Activated T-cell treated with anti-CD3 and anti-CD28 coated beads, Interleukin-2, amount 50 U/mL, for 72 hours (primary cell): ENCODE measurements at regions not wholly inside any gene's neighbourhood (a gene's known extent, or its start where the extent isn't known, plus 50 kb on each side); places are given as distances from the start of the nearest gene placed in this dataset.
"Not testable (repeated sequence)": the region's sequence is repeated elsewhere in the genome, so short reads cannot be mapped to it uniquely, and the experiment has no call there.

Experiments used
- ATAC-seq, 2 donors: fragments of 150-1000 bp; cut with Tn5 transposase; replicated peaks in 1 of 2; 2 replicates each; pipeline ENCODE4 v1.10.0; 2021; ENCODE audit warnings: moderate library complexity in 2 of 2, mild to moderate bottlenecking in 1 of 2
- DNase-seq, 2 donors: peaks; one replicate each; pipeline ENCODE4 v3.0.0; 2021 to 2022; ENCODE audit warnings: mixed read lengths in 1 of 2
- H3K27ac Mint-ChIP-seq: one replicate; pipeline ENCODE4 v1.8.0; 2022; ENCODE audit warnings: mild to moderate bottlenecking, moderate library complexity, mixed read lengths
- H3K27me3 Mint-ChIP-seq: one replicate; pipeline ENCODE4 v1.8.0; 2022; ENCODE audit warnings: low read depth, mixed read lengths
- H3K36me3 Mint-ChIP-seq, 2 donors: one replicate each; pipeline ENCODE4 v1.8.0; 2022; ENCODE audit warnings: mixed read lengths in 2 of 2, mild to moderate bottlenecking in 1 of 2; ENCODE audit not compliant: insufficient read depth in 2 of 2
- H3K4me1 Mint-ChIP-seq: one replicate; pipeline ENCODE4 v1.8.0; 2022; ENCODE audit warnings: low read depth, mixed read lengths
- H3K4me3 Mint-ChIP-seq, 2 donors: one replicate each; pipeline ENCODE4 v1.8.0; 2022; ENCODE audit warnings: mild to moderate bottlenecking in 2 of 2, mixed read lengths in 2 of 2, moderate library complexity in 2 of 2
- H3K9me3 Mint-ChIP-seq, 2 donors: one replicate each; pipeline ENCODE4 v1.8.0; 2022; ENCODE audit warnings: mixed read lengths in 2 of 2

DNA sequence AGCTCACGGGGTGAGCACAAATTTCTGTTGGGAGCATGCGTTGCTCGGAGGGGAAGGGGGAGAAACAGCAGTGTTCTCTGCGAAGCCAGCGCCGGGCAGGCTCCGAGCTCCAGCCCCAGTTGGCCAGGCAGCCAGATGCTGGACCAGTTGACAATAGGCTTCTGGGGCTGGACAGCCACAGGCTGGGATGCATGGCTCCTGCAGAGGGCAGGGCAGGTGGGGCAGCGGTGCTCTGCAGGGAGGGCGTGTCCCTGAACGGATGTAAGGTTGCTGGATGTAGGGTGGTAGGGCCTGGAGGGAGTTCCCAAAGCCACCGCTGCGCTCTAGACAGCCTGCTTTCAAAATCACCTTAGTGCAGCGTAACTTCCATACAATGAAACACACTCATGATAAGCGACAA, 574.9 kb downstream of the GLRX3 start:
- Mint-ChIP-seq H3K4me1 (no peaks in the 10 kb centered on the region), H3K9me3 (no peaks in the 10 kb centered on the region), H3K36me3 (no peaks in the 10 kb centered on the region), H3K4me3 (no peak overlapping the region), H3K27me3 (no peaks in the 10 kb centered on the region), H3K27ac (no peak overlapping the region)
- DNase-seq (no peak), ATAC-seq (no peak)

DNA sequence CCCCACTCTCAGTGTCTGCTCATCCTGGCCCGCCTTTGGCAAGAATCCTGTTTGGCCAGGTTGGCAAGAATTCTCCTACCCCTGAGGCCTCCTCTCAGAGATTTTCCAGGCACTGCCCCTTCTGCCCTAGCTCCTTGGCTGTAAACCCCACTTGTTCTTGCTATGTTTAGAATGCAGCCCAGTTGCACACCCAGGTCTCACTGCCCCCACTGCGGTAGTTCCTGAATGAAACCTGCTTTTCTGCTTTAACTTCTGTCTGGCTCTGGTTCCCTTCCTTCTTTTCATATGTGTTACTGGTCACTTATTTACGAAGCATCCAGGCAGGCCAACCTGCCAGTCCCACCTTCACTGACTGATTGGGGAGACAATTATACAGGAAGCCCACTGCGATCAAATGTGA, 576.9 kb downstream of the GLRX3 start:
- Mint-ChIP-seq H3K4me3 (no peak overlapping the region), H3K27me3 (no peaks in the 10 kb centered on the region), H3K9me3 (peaks cover 0 to 2% of the 10 kb centered on the region in 2 donors), H3K4me1 (no peaks in the 10 kb centered on the region), H3K27ac (no peak overlapping the region), H3K36me3 (no peaks in the 10 kb centered on the region)
- no peak for DNase-seq
- ATAC-seq, result no peak

DNA sequence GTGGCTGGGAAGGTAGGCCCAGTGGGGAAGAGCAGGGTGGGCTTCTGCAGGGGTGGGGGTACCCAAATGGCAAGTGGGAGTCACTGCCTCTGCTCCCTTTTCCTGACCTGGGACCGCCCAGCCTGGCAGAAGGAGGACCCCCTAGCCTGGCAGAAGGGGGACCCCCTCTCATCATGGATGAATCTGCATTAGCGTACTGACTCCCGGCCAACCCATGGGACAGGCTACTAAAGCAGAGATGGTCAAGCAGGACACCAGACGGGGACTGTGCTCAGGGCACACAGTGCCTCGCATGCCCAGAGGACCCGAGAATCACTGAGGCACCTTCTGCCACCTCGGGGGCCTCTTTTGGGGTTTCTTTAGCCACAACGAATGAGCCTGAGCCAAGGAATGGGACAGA, 577.5 kb downstream of the GLRX3 start:
- no peak for DNase-seq
- Mint-ChIP-seq H3K27ac (no peak overlapping the region), H3K4me1 (no peaks in the 10 kb centered on the region), H3K4me3 (no peak overlapping the region), H3K27me3 (no peaks in the 10 kb centered on the region), H3K9me3 (peaks cover 0 to 4% of the 10 kb centered on the region in 2 donors), H3K36me3 (no peaks in the 10 kb centered on the region)
- no peak for ATAC-seq

DNA sequence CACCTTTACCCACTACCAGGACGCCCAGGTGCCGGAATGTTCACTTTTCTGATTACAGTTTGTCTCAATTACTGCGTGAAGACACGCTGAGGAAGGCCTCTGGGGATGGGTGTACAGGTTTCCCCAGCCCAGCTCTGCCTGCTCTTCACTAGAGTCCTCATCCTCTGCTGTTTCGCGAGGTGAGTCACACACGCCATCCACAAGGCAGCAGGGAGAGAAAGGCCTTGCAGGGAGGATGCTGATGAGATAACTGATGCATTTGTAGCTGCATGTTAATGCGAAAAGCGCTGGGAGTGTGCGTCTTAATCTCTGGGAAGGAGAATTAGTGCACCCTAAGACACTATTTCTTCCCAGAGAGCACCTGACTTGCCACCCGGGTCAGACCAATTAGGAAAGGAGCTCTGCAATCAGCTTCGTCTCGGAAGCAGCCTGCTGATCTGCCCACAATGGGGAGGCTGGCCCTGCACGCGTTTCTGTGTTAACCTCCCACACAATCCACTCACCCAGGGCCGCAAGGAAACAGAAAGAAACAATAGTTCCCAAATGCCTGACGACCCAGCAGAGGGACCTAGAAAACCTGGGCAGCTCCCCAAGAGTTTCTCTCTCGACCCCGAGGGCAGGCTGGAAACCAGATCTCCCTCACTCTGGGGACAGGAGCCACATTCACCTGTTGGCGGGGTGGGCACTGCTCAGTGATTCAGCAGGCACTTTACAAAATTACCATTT, 578.7 kb downstream of the GLRX3 start:
- H3K9me3 Mint-ChIP-seq, result peaks cover 0 to 5% of the 10 kb centered on the region in 2 donors
- H3K4me3 Mint-ChIP-seq, result no peak overlapping the region
- no peaks in the 10 kb centered on the region for H3K4me1 Mint-ChIP-seq
- H3K36me3 Mint-ChIP-seq, result no peaks in the 10 kb centered on the region
- ATAC-seq (no peak), DNase-seq (no peak)
- H3K27ac Mint-ChIP-seq, result no peak overlapping the region
- H3K27me3 Mint-ChIP-seq, result no peaks in the 10 kb centered on the region

DNA sequence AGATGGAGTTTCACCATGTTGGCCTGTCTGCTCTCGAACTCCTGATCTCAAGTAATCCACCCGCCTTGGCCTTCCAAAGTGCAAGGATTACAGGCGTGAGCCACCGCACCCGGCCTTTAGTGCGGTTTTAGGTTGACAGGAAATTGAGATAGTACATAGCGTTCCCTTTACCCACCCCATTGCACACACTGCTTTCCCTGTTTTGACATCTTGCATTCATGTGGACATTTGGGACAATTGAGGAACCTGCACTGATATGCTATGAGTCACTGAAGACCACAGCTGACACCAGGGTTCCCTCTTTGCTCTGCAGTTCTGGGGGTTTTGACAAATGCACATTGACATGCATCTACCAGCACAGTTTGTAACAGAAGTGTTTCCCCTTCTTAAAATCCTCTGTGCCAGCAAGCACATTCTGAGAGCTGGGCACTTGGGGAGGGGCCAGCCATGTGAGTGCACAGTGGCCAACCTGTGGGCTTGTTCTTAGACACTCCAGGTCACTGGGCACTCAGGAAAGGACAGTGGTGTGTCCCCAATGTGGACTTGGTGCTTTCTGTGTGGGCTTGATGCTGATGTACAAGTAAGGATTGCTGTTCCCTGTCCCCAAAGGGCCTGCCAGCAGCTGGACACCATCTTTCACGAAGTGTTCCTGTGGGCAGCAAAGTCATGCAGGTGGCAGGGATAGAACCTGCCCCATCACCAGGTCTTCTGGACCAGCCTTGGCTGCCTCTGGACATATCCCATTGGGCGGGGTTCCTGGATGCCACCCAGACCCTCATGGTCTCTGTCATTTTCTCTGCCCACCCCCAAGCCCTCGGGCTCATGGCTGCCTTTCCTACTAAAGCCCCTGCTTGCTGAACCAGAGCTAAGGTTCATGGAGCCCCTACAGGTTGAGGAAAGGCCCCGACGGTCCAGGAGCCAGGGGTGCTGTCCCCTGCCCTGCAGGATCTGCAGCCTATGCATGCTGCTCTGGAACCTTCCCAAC, 579.8 kb downstream of the GLRX3 start:
- no peaks in the 10 kb centered on the region for H3K27me3 Mint-ChIP-seq
- no peak overlapping the region for H3K4me3 Mint-ChIP-seq
- H3K9me3 Mint-ChIP-seq, result peaks cover 0 to 5% of the 10 kb centered on the region in 2 donors
- no peaks in the 10 kb centered on the region for H3K36me3 Mint-ChIP-seq
- DNase-seq (no peak), ATAC-seq (no peak)
- H3K27ac Mint-ChIP-seq, result no peak overlapping the region
- no peaks in the 10 kb centered on the region for H3K4me1 Mint-ChIP-seq

DNA sequence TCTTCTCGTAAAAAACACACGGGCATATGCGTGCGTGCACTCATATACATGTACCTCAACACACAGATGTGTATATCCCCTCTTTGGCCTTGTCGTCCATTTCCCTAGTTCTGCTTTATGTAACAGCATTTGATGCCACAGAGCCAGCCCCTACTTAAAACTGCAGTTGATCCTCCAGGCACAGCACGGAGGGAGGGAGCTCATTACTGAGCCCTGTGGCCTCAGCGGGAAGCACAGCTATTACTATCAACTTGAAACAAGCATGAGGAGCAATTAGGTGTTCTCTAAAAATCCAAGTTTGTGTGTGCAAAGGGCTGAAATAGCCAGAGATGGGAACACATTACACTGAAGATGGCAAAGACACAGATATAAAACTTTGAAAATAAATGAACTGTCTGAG, 580.9 kb downstream of the GLRX3 start:
- Mint-ChIP-seq H3K27me3 (no peaks in the 10 kb centered on the region), H3K27ac (no peak overlapping the region), H3K9me3 (peaks cover 0 to 5% of the 10 kb centered on the region in 2 donors), H3K4me3 (no peak overlapping the region), H3K36me3 (no peaks in the 10 kb centered on the region), H3K4me1 (no peaks in the 10 kb centered on the region)
- ATAC-seq (no peak), DNase-seq (no peak)

DNA sequence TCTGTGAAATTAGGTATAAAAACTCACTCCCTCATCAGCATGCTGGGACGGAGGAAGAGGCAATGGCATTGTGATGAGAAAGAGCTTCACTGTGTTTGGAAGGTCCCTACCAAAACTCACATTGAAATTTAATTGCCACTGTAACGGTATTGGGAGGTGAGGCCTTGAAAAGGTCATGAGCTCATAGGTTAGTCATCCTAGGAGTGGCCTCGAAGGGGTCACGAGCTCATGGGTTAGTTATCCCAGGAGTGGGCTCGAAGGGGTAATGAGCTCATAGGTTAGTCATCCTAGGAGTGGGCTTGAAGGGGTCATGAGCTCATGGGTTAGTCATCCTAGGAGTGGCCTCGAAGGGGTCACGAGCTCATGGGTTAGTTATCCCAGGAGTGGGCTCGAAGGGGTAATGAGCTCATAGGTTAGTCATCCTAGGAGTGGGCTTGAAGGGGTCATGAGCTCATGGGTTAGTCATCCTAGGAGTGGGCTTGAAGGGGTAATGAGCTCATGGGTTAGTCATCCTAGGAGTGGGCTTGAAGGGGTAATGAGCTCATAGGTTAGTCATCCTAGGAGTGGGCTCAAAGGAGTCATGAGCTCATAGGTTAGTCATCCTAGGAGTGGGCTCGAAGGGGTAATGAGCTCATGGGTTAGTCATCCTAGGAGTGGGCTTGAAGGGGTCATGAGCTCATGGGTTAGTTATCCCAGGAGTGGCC, 582.7 kb downstream of the GLRX3 start:
- DNase-seq, H3K4me3 Mint-ChIP-seq, H3K27me3 Mint-ChIP-seq, H3K27ac Mint-ChIP-seq, H3K9me3 Mint-ChIP-seq, H3K36me3 Mint-ChIP-seq, H3K4me1 Mint-ChIP-seq, ATAC-seq: not testable (repeated sequence)

DNA sequence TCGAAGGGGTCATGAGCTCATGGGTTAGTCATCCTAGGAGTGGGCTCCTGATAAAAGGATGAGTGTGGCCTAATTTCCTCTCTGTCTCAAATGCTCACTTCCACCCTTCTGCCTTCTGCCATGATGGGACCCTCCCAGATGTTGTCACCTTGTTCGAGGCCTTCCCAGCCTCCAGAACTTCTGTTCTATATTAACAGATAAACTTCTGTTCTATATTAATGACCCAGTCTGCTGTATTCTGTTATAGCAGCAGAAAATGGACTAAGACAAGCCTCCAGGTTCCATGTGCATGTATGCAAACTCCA, 583.2 kb downstream of the GLRX3 start:
- DNase-seq (no peak), ATAC-seq (no peak)
- H3K4me3 Mint-ChIP-seq, result no peak overlapping the region
- no peaks in the 10 kb centered on the region for H3K4me1 Mint-ChIP-seq
- H3K27me3 Mint-ChIP-seq, result no peaks in the 10 kb centered on the region
- H3K9me3 Mint-ChIP-seq, result peaks cover 0 to 5% of the 10 kb centered on the region in 2 donors
- no peak overlapping the region for H3K27ac Mint-ChIP-seq
- H3K36me3 Mint-ChIP-seq, result no peaks in the 10 kb centered on the region

DNA sequence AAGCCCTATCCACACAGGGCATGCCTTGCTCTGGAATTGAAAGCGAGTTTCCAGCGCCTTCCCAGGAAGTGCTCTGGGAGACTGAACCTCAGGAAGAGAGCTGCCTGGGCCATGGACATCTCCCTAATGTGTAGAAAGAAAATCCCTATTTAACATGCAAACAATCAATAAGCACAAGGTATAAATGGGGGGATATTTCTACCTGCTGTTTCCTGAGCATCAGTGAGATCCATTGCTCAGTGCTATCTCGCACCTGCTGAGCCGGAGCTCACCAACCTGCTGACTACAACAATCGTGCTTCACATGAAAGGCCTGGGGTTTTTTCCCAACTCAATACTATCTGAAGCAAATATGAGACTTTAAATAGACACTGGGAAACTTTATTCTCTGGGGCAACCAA, 584.0 kb downstream of the GLRX3 start:
- H3K27ac Mint-ChIP-seq, result no peak overlapping the region
- no peak for ATAC-seq
- H3K27me3 Mint-ChIP-seq, result no peaks in the 10 kb centered on the region
- H3K9me3 Mint-ChIP-seq, result peaks cover 0 to 5% of the 10 kb centered on the region in 2 donors
- H3K4me1 Mint-ChIP-seq, result no peaks in the 10 kb centered on the region
- no peak overlapping the region for H3K4me3 Mint-ChIP-seq
- DNase-seq, result no peak
- H3K36me3 Mint-ChIP-seq, result no peaks in the 10 kb centered on the region

DNA sequence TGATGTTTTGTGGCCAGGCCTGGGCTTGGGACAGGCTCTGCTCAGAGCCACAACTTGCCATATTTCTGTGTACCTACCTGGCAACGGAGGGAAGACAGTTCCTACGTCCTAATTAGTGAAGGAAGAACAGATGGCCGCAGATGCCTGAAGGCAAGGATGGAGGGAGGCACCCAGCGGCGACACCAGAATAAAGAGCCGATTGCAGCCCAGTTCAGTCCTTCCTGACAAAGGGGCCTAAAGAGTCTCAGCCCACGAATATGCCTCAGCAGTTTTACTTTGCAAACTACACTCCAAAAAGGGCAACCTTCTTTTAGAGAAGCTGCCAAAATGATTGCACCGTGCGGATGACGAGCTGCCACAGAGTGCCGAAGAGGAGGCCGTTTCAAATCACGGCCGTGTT, 585.8 kb downstream of the GLRX3 start:
- Mint-ChIP-seq H3K27me3 (no peaks in the 10 kb centered on the region), H3K4me1 (no peaks in the 10 kb centered on the region), H3K4me3 (no peak overlapping the region), H3K9me3 (peaks cover 0 to 5% of the 10 kb centered on the region in 2 donors), H3K36me3 (no peaks in the 10 kb centered on the region), H3K27ac (no peak overlapping the region)
- ATAC-seq (no peak), DNase-seq (no peak)

DNA sequence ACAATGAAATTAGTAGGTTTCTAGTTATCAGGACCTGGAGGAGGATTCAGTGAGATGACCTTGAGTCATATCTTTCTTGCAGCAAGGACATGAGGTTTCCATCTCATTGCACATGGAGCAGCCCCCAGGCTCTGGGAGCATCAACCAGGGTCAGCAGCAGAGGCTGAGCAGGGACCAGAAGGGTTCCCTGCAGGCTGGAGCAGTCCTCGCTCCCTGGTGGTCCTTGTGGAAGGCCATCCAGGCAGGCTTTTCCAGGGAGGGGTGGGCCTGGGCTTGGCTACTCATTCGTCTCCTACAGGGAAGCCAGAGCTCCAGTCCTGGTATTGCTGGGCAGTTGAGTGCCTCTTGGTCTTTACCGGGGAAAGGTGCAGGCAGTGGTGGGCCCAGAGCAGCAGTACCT, 587.5 kb downstream of the GLRX3 start:
- ATAC-seq, result no peak
- DNase-seq, result no peak
- Mint-ChIP-seq H3K4me1 (no peaks in the 10 kb centered on the region), H3K27me3 (no peaks in the 10 kb centered on the region), H3K4me3 (no peak overlapping the region), H3K27ac (no peak overlapping the region), H3K9me3 (peaks cover 0 to 1% of the 10 kb centered on the region in 2 donors), H3K36me3 (no peaks in the 10 kb centered on the region)

DNA sequence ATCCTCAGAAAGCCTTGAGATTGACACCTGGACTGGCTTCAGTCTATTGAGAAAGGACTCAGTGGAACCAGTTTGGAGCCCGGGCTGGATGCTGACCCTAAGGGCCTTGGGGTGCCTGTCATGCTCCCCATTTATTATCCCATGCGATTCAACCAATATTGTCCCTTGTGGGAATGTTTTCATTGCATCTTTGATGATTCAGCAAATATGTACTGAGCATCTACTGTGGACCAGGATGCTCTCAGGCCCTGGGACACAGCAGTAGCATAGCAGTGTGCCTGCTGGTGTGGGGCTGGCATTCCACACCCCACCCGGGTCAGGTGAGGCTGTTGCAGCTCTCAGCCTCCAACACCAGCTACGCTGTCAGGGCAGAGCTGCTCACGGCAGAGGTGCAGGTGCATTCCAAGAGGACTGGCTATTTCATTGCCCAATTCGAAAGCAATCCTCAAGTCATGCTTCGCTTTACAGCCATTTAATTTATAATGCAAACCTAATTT, 586.0 kb downstream of the TCERG1L start:
- Mint-ChIP-seq H3K27ac (no peak overlapping the region), H3K36me3 (no peaks in the 10 kb centered on the region), H3K27me3 (no peaks in the 10 kb centered on the region), H3K9me3 (no peaks in the 10 kb centered on the region), H3K4me3 (no peak overlapping the region), H3K4me1 (no peaks in the 10 kb centered on the region)
- ATAC-seq (no peak), DNase-seq (no peak)
